ENCODE measurements at regions not wholly inside any gene's neighbourhood (a gene's known extent, or its start where the extent isn't known, plus 50 kb on each side); places are given as distances from the start of the nearest gene placed in this dataset.
"Not testable (repeated sequence)": the region's sequence is repeated elsewhere in the genome, so short reads cannot be mapped to it uniquely, and the experiment has no call there.

DNA sequence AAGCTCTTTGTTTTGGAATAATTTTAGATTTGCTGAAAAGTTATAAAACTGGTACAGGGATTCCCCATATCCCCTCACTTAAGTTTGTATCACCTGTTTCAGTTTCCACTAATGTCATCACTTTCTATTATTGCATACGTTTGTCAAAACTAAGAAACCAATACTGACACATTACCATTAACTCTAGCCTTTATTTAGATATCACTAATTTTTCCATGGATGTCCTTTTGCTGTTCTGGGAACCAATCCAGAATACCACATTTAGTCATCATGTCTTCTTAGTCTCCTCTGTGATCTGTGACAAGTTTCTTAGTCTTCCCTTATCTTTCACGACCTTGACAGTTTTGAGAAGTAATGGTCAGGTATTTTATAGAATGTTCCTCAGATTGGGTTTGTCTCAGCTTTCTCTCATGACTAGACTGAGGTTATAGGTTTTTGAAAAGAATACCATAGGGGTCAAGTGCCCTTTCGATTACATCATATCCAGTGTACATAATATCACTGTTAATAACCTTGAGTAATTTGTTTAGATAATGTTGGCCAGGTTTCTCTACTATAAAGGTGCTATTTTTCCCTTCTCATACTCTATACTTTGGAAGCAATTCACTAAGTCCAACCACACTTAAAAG lies 51.9 kb upstream of the NMUR2 start:
- no peak for DNase-seq

DNA sequence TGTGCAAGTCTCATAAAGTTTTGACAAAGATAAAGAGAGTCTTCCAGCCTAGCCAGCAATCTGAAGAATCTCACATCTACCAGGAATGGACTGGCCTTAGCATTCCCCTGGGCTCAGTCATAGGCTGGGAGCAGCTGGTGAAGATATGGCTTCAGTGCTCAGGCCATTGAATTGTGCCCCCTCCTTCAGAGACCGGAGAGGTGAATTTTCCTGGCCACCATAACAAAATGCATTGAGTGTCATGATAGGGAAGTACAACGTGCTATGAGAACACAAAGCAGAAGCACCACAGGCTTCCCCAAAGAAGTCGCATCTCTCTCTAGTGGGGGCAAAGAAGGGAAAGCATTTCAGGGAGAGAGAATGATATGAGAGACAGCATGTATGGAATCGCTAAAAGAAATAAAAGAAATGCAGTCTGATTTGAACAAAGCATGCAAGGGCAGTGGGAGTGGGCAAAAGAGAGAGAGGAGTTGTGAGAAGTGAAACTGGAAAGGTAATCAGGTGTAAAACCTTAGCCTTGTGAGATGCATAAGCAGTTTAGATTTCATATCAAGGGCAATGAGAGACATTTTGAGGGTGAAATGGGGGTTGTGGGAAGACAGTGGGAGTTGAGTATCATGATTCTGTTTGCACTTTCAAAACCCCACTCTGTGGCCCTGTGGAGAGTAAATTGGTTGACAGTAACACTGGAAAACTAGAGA lies 57.1 kb upstream of the NMUR2 start:
- no peak for DNase-seq

DNA sequence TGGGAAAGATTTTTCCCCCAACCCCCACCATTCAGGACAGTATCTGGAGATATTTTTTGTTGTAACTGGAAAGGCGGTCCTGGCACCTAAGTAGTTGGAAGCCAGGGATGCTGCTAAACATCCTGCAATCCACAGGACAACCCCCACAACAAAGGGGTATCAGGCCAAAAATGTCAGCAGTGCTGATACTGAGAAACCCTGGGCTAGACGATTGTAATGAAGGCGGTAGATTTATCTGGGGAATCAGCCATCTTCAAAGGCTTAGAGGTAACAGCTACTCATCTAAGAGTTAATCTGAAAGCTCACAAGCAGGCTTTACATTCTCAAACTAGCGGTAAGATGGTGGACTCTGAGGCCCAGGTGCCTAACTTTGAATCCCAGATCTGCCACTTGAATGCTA lies 59.0 kb upstream of the NMUR2 start:
- DNase-seq: no peak

- no peak for DNase-seq
Observed at GRCh38 chr5:152465140-152465539, 60.1 kb upstream of the NMUR2 start.

GRCh38 chr5:152466085-152466745 lies 61.1 kb upstream of the NMUR2 start:
- DNase-seq: no peak

DNA sequence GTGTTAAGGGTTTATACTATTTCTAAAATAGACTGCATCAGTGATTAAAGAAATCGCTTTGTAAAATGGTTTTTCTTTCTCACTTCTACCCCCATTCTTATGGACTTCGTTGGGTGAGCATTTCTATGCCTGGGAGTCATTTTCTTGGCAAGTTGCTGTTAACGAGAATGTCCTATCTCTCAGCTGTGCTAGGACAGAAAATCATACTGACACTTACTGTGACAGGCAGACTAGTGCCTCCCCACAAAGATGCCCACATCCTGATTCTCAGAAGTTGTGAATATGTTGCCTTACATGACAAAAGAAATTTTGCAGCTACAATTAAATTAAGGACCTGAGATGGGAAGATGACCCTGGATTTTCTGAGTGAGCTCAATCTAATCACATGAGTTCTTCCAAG lies 65.1 kb upstream of the NMUR2 start:
- no peak for DNase-seq

DNA sequence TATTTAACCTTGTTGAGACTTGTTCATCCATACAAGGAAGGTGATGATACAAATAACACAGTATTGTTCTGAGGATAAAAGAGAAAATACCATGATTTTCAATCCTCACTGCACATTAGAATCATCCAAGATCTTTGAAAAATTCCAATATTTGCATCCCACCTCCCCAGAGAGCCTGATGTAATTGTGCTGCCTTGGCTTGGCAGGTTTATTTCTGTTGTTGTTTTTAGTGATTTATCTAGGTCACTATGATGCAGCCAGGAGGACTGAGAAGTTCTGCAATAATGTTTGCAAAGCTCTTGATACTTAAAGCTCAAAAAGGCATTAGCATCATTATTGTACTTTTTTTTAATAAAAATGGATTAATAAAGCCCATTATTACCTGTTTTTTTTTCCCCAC lies 67.0 kb upstream of the NMUR2 start:
- no peak for DNase-seq

GRCh38 chr5:152474961-152475360 lies 69.9 kb upstream of the NMUR2 start:
- no peak for DNase-seq

DNA sequence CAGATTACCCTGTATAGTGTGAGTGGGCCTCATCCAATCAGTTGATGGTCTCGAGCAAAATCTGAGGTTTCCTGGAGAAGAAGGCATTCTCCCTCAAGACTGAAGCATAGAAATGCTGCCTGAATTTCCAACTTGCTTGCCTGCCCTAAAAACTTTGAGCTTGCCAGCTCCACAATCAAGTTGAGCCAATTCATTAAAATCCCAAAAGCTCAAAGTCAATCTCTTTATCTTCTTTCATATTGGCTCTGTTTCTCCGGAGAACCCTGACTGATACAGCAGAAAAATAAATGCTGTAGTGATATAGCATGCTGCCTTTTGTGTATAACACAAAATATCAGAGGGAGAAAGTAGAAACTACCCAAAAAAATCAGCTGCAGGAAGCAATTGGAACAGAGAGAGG lies 72.5 kb upstream of the NMUR2 start:
- DNase-seq: no peak

DNA sequence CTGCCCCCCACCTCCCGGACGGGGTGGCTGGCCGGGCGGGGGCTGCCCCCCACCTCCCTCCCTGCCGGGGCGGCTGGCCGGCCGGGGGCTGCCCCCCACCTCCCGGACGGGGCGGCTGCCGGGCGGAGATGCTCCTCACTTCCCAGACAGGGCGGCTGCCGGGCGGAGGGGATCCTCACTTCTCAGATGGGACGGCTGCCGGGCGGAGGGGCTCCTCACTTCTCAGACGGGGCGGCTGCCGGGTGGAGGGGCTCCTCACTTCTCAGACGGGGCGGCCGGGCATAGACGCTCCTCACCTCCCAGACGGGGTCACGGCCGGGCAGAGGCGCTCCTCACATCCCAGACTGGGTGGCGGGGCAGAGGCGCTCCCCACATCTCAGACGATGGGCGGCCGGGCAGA lies 74.8 kb upstream of the NMUR2 start:
- DNase-seq: not testable (repeated sequence)

DNA sequence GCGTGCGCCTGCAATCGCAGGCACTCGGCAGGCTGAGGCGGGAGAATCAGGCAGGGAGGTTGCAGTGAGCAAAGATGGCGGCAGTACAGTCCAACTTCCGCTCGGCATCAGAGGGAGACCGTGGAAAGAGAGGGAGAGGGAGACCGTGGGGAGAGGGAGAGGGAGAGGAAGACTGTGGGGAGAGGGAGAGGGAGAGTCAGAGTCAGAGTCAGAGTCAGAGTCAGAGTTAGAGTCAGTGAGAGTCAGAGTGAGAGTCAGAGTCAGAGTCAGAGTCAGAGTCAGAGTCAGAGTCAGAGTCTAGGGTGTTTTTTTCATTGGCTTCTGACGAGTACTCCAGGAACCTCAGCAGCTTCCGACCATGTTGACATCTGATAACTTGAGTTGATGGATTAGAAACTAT lies 75.6 kb upstream of the NMUR2 start:
- DNase-seq: not testable (repeated sequence)

DNA sequence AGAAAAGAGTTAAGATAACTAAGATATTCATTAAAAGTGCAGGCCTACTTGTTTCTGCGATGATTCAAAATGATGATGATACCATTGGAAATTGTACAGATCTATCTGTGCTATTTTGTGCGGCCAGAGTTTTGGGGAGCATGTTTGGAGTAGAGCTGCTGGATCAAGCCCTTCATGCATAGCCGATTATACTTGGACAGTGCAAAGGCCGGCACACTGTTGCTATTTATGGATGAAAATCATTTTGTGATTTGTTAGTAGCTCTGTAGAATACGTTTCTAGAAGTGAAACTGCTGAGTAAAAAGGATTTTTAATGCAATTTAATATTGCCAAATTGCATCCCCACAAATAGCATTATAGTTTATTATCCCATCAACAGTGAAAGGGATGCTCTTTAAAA lies 82.1 kb upstream of the NMUR2 start:
- DNase-seq: no peak

DNA sequence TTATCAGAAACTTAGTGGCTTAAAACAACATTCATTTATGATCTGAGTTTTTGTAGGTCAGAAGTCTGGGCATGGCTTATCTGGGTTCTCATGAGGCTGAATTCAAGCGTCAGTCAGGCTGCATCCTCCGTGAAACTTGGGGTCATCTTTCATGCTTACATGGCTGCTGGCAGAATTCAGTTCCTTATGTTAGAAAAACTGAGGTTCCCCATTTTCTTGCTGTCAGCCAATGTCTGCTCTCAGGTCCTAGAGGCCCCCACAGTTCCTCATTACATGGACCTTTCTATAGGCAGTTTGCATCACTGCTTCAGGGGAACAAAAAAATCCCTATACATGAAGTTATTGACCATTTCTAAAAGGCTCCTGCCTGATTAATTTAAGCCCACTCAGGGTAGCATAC lies 83.8 kb upstream of the NMUR2 start:
- no peak for DNase-seq

DNA sequence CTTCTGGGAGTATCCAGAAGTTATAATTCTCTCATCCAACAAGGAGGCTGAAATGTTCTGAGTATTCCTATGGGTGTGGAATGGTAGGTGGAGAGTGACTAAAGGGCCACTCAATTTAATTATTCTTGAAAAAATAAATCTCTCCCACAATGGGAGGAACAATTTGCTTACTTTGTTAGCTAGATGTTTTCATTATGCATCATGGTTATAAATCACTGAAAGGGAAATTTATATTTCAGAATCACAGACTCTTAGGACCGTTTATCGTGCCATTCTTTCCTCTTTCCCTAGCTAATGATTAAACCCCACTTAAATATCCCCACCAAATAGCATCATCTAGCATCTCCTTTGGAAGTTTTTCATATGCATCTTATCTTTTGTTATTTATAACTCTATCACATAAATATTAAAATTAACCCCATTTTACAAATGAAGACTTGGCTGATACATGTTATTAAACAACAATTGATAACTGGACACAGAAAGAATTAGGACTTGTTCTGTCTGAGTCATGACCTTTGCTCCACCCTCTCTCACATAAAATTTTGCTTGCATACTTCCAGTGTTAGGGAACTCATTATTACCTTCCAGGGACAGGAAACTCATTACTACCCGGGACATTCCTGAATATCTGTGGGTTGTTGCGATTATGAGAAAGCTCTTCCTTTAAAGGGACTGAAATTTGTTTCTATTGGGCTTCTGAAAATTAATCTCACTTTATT lies 94.9 kb upstream of the NMUR2 start:
- DNase-seq: no peak

DNA sequence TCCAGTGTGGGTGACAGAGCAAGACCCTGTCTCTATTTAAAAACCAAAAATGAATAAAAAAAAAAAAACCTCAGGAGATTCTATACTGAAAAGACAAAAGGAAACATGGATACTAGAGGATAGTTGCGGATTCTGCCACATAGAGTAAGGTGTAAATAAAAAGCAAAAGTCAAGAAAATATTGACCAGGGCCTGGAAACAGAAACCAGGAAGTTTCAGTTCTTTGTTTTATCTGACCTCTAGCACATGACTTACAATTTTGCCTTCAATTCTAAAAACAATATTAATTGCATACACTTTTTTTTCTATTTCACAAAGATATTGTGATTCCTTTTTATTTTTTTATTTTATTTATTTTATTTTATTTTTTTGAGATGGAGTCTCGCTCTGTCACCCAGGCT lies 96.2 kb upstream of the NMUR2 start:
- DNase-seq: no peak

DNA sequence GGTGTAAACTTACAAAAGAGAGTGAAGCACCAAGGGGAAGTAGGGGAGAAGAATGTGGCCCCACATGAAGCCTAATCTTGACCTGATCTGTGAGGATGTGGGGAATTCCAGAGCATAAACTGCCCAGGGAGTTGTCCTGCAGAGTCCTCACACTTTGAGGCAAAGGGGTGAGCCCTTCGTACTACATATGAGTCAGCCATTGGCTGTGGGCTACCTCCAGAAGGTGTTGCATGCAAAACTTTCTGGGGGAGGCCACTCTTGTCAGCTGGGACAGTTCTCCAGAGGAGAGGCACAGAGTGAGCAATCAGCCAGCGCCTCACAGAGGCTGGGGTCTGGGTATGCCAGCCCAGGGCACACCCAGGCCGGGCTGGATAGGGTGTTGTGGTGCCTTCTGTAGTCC lies 98.1 kb upstream of the NMUR2 start:
- no peak for DNase-seq

DNA sequence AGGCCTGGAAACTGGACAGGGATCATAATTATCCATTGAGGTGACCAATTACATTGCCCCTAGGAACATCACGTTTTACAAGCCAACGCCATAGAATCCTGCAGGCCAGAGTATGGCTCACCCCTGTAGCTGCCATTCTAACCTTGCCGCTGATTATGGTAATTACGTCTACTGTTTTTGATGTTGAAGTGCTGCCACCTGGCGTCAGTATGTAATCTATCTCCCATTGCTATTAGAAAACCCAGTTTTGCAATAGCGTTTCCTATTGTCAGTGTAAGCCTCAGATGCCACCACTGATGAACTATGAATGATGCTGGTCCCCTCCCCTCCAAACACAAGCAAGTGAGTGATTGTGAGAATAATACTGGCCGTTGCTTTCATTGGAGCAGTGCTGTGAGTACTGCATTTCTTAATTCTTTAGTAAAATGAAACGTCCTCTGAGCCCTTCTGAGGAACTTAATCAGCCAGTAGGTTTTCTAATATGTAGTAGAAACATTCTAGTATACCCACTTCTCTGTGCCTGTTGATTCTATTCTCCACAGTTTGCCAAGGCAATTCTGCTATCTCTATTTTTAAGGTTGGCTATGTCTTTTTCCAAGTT lies 100.5 kb upstream of the NMUR2 start:
- DNase-seq: no peak

GRCh38 chr5:152511120-152511519 lies 106.0 kb upstream of the NMUR2 start:
- DNase-seq: no peak

- DNase-seq: no peak
Observed at GRCh38 chr5:152511531-152512132, 106.6 kb upstream of the NMUR2 start.

DNA sequence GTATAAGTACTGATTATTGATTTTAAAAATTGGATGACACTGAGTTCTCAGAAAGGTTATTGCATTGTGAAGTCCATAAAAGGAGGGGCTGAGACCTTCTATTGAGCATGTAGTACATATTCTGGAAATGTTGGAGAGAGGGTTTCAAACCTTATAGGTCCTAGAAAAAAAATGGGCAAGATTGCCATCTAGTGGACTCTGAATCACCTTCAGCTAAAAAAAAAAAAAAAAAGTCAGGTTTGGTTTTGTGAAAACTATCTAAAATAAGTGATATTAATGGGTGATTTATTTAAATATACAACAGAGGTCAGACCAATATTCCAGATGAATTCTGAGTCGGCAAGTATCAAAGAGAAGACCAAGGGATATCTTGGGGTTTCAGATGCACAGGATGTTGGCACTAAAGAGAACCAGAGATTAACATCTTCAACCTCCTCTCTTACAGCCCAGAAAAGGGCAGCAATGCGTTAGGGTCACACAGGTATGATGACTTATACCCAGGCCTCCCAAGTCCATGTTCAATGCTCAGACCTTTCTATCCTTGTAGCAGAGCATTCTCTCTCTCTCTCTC lies 109.8 kb upstream of the NMUR2 start:
- no peak for DNase-seq

DNA sequence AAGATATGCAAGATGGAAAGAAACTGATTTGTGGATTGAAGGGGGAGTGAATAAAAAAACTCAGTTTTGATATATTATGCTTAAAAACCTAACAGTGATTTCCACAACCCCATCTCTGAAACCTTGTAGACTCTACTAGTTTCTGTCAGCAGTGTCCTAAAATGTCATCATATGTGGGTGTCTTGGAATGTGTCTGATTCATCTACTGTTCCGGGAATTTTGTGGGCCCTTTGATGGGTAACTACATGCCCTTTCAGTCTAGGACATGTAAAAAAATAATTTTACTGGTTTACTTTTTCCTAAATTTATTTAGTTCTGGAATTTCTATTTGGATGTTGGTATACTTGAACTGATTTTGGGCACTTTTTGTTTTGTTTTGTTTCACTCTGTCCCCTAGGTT lies 118.9 kb upstream of the NMUR2 start:
- no peak for DNase-seq

DNA sequence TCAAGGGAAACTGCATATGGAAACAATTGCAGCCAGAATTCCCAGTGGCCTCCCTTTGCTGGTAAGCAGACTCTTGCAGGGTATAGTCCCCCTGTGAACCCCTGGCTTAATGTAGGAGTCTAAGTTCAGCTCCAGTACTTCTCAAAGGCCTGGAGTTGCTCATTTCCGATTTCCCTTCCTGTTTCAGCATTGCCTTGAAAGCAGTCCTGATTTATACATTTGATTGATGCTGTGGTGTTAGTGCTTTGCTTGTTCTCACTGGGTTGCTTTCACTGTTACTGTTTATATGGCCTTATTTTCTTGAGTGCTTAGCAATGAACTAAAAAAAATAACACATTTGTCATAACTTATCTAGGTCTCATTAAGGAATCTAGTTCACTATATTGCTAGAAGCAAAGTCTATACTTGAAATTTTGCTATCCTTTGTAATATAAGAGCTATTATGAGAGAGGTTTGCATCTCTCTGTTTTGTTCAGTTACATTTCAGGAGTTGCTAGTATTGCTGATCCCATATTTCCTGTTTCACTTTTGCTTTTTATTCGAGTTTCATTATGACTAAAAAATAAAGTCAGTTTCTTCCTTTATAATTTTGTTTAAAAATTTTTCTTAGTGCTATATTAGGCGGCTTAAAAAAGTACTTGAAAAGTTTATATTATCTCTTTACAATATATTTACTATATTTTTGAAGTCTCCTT lies 122.4 kb upstream of the NMUR2 start:
- DNase-seq: no peak

All from 8988T (cell line).